Upper lobe of left lung (tissue), 6 donors: ENCODE measurements at regions not wholly inside any gene's neighbourhood (a gene's known extent, or its start where the extent isn't known, plus 50 kb on each side); places are given as distances from the start of the nearest gene placed in this dataset.

Source experiments
- ATAC-seq, 2 donors: fragments of 200-7000 bp; cut with Tn5 transposase; one replicate each; pipeline ENCODE4 v1.9.1; 2022; ENCODE audit warnings: mild to moderate bottlenecking in 2 of 2, moderate library complexity in 2 of 2; ENCODE audit not compliant: low FRiP score in 2 of 2
- DNase-seq, 2 donors: peaks; one replicate each; pipeline ENCODE4 v3.0.0-alpha.2; 2019 to 2020
- H3K27ac ChIP-seq, 4 donors: fragments of 200-600 bp; sonication (generic); one replicate each; pipeline ENCODE4 v1.5.1; 2016 to 2019
- H3K27me3 ChIP-seq, 4 donors: fragments of 200-600 bp; sonication (generic); one replicate each; pipeline ENCODE4 v1.5.1; 2017 to 2019
- H3K36me3 ChIP-seq, 4 donors: fragments of 200-600 bp; sonication (generic); one replicate each; pipeline ENCODE4 v1.5.1; 2016 to 2019
- H3K4me1 ChIP-seq, 4 donors: fragments of 200-600 bp; sonication (generic); one replicate each; pipeline ENCODE4 v1.5.1; 2018 to 2019
- H3K4me3 ChIP-seq, 4 donors: fragments of 200-600 bp; sonication (generic); one replicate each; pipeline ENCODE4 v1.5.1; 2017 to 2019; ENCODE audit warnings: mild to moderate bottlenecking in 2 of 4, moderate library complexity in 1 of 4
- H3K9me3 ChIP-seq, 4 donors: fragments of 200-600 bp; sonication (generic); one replicate each; pipeline ENCODE4 v1.5.1; 2018 to 2019
- CTCF ChIP-seq, 6 experiments: fragments of 450-650 bp in 4 of 6; fragments of 200-600 bp in 2 of 6; sonication (generic) in 2 of 6; IDR thresholded peaks; one replicate each; pipeline ENCODE4 v1.5.1; 2016 to 2019; ENCODE audit warnings: antibody characterized with exemption in 6 of 6
- EP300 ChIP-seq, 4 donors: sonication (generic); formaldehyde crosslinking; IDR thresholded peaks; one replicate each; pipeline ENCODE4 v1.5.1; 2017; ENCODE audit warnings: antibody characterized with exemption in 4 of 4, control low read depth in 2 of 4
- POLR2A ChIP-seq, 4 donors: fragments of 450-650 bp; IDR thresholded peaks; one replicate each; pipeline ENCODE4 v1.5.1; 2016 to 2017; ENCODE audit warnings: antibody characterized with exemption in 4 of 4, mild to moderate bottlenecking in 2 of 4
- POLR2AphosphoS5 ChIP-seq, 2 donors: sonication (generic); formaldehyde crosslinking; IDR thresholded peaks; one replicate each; pipeline ENCODE4 v1.5.1; 2017; ENCODE audit warnings: antibody characterized with exemption in 2 of 2
- WGBS, 2 donors: methylation state at CpG; one replicate each; pipeline ENCODE4 v1.1.5; 2017 to 2018; 5-methylcytosine and 5-hydroxymethylcytosine counted together
- donor health status: DM: no; HTN: no; CAD: no; lungs with moderate emphysema.
- donor health status: DM: no; HTN: yes; CAD: no; lungs with severe emphysema.

- H3K4me3 ChIP-seq: no peak overlapping the region
- H3K27me3 ChIP-seq: no peaks in the 10 kb centered on the region
- ATAC-seq: no peak
- no peaks in the 10 kb centered on the region for H3K9me3 ChIP-seq
- H3K4me1 ChIP-seq: no peaks in the 10 kb centered on the region
- DNase-seq: no peak
- 86 to 96% methylated on average over 2 of the region's 2 CpGs for WGBS, 2 donors
- H3K36me3 ChIP-seq: no peaks in the 10 kb centered on the region
- H3K27ac ChIP-seq: no peak overlapping the region
- TF ChIP-seq POLR2A (IDR thresholded peaks at IDR 0.05) (no peak), POLR2AphosphoS5 (IDR thresholded peaks at IDR 0.05) (no peak), CTCF (IDR thresholded peaks at IDR 0.05) (no peak), EP300 (IDR thresholded peaks at IDR 0.05) (no peak)
Measured at GRCh38 chr16:54707813-54708212, 222.9 kb upstream of the IRX5 start.

- ATAC-seq (no peak), DNase-seq (no peak)
- Histone ChIP-seq H3K4me1 (no peaks in the 10 kb centered on the region), H3K9me3 (peaks cover 0 to 2% (median 0%) of the 10 kb centered on the region in 4 donors), H3K27me3 (no peaks in the 10 kb centered on the region), H3K4me3 (no peak overlapping the region), H3K36me3 (no peaks in the 10 kb centered on the region), H3K27ac (no peak overlapping the region)
- 85 to 92% methylated on average over 2 of the region's 2 CpGs for WGBS, 2 donors
- no peak for TF ChIP-seq CTCF (IDR thresholded peaks at IDR 0.05)
- TF ChIP-seq POLR2A (IDR thresholded peaks at IDR 0.05): no peak
- no peak for TF ChIP-seq POLR2AphosphoS5 (IDR thresholded peaks at IDR 0.05)
- no peak for TF ChIP-seq EP300 (IDR thresholded peaks at IDR 0.05)
Measured at GRCh38 chr16:54706406-54706805, 224.3 kb upstream of the IRX5 start.

- no peak overlapping the region for H3K4me3 ChIP-seq
- H3K27me3 ChIP-seq: no peaks in the 10 kb centered on the region
- no peaks in the 10 kb centered on the region for H3K4me1 ChIP-seq
- TF ChIP-seq CTCF (IDR thresholded peaks at IDR 0.05) (no peak), POLR2AphosphoS5 (IDR thresholded peaks at IDR 0.05) (no peak), POLR2A (IDR thresholded peaks at IDR 0.05) (no peak), EP300 (IDR thresholded peaks at IDR 0.05) (no peak)
- no peak overlapping the region for H3K27ac ChIP-seq
- 77 to 83% methylated on average over 9 of the region's 9 CpGs for WGBS, 2 donors
- DNase-seq (no peak), ATAC-seq (no peak)
- H3K9me3 ChIP-seq: peaks cover 0 to 4% (median 0%) of the 10 kb centered on the region in 4 donors
- H3K36me3 ChIP-seq: no peaks in the 10 kb centered on the region
Measured at GRCh38 chr16:54703339-54703738, 227.3 kb upstream of the IRX5 start.

- no peak overlapping the region for H3K4me3 ChIP-seq
- WGBS, 2 donors: 70 to 87% methylated on average over 6 of the region's 6 CpGs
- H3K4me1 ChIP-seq: no peaks in the 10 kb centered on the region
- ATAC-seq: no peak
- no peak for DNase-seq
- no peak overlapping the region for H3K27ac ChIP-seq
- peaks cover 0 to 4% (median 0%) of the 10 kb centered on the region in 4 donors for H3K9me3 ChIP-seq
- no peaks in the 10 kb centered on the region for H3K36me3 ChIP-seq
- H3K27me3 ChIP-seq: no peaks in the 10 kb centered on the region
- TF ChIP-seq CTCF (IDR thresholded peaks at IDR 0.05) (no peak), POLR2AphosphoS5 (IDR thresholded peaks at IDR 0.05) (no peak), EP300 (IDR thresholded peaks at IDR 0.05) (no peak), POLR2A (IDR thresholded peaks at IDR 0.05) (no peak)
Measured at GRCh38 chr16:54699656-54700055, 231.0 kb upstream of the IRX5 start.

- Histone ChIP-seq H3K27me3 (no peaks in the 10 kb centered on the region), H3K27ac (no peak overlapping the region), H3K9me3 (peaks cover 0 to 4% (median 0%) of the 10 kb centered on the region in 4 donors), H3K4me1 (no peaks in the 10 kb centered on the region), H3K4me3 (no peak overlapping the region), H3K36me3 (no peaks in the 10 kb centered on the region)
- ATAC-seq (no peak), DNase-seq (no peak)
- WGBS, 2 donors: 78 to 80% methylated on average over 8 of the region's 8 CpGs
- TF ChIP-seq CTCF (IDR thresholded peaks at IDR 0.05) (no peak), EP300 (IDR thresholded peaks at IDR 0.05) (no peak), POLR2AphosphoS5 (IDR thresholded peaks at IDR 0.05) (no peak), POLR2A (IDR thresholded peaks at IDR 0.05) (no peak)
Measured at GRCh38 chr16:54697677-54698076, 233.0 kb upstream of the IRX5 start.
